ENCODE measurements at regions not wholly inside any gene's neighbourhood (a gene's known extent, or its start where the extent isn't known, plus 50 kb on each side); places are given as distances from the start of the nearest gene placed in this dataset.
A peak's percentile ranks its signal among the peaks of the same experiment; 100 is the strongest.

DNA sequence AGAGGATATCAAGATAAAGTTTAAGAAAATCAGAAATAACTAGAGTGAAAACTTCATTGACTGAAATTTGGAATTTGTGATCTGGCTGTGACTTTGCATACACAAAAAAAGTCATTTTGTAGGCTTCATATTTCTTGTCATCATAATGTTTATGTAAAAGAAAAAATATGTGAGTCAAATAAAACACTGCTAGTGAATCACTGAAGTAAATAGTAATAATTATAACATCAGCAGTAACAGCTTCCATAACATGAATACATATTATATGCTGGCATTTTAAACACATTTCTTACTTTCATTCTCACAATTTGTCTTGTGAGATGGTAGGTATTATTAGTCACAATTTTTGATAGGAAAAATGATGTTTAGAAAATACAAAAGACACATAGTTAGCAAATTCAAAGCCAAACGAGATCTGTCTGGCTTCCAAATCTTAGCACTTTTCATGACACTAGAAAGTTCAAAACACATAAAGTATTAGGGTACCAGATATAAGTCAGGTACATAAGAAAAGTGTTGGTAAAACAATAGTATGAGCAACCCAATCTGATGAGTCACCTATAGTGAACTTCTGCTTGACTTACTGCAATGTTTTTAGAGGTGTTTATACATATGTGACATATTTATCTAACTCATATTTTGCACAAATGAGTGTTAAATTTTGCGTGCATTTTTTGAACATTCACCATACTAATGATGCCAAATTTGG is 241.0 kb upstream of the SNX7 start:
- no peak for FAIRE-seq

- no peak for FAIRE-seq
Measured at GRCh38 chr1:98417820-98418219, 243.7 kb upstream of the SNX7 start.

- no peak for FAIRE-seq
Measured at GRCh38 chr1:98410082-98410481, 251.4 kb upstream of the SNX7 start.

GRCh38 chr1:98406352-98407088 is 255.0 kb upstream of the SNX7 start:
- FAIRE-seq = no peak

DNA sequence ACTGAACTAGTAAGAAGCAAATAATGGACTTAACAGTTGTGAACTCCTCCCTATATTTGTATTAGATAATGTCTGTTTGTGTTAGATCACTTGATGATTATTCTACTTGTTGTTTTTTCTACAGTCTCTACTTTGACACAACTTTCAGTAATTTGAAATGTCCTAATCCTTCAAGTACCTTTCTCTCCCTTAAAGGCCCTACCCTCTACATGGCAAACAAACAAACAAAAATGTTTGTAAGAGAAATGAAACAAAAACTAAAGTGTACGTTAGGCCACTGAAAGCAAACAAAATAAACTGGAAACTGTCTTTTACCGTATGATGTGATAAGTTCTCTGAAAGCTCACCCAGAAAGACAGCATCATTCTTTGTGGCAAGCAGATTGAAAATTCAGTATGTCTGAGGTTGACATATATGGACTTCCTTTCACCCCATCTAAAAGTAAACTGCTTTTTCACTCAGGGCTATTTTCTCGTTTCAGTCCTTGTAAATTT is 255.9 kb upstream of the SNX7 start:
- FAIRE-seq = no peak

DNA sequence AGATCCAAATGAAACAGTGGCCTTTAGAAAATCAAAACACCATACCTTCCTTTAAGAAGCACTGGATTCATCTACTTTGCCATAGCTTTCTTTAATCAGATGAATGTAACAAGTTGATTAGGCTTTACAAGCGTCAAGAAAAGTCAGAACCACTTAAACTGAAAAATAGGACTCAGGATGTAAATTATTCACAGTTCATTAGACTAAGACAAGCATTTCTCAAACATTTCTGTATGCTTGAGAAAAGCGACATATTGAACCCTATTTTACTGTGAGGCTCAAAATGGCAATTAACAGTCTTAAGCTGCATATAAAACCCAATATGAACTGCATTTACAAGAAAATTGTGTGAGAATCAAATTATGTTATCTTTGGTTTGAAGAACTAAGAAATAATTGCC is 256.7 kb upstream of the SNX7 start:
- FAIRE-seq = no peak

- no peak for FAIRE-seq
Measured at GRCh38 chr1:98403963-98404480, 257.5 kb upstream of the SNX7 start.

GRCh38 chr1:98402860-98403259 is 258.7 kb upstream of the SNX7 start:
- no peak for FAIRE-seq

DNA sequence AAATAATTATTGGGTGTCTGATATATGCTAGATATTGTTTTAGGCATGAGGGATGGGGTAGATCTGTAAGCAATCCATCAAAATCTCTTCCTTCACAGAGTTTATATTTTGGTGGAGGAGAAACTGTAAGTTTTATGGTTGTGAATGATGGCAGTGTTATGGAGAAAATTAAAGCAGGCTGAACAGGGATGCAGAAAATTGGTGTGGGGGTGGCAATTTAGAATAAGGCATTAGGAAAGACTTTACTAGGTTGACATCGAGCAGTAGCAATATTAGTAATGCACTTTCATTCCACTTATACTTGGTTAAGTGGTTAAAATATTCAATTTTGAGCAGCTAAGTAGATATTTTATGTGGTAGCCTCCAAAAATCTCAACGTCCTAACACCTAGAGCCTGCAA is 261.1 kb upstream of the SNX7 start:
- no peak for FAIRE-seq

- FAIRE-seq = no peak
Measured at GRCh38 chr1:98399218-98399617, 262.3 kb upstream of the SNX7 start.

- no peak for FAIRE-seq
Measured at GRCh38 chr1:98398649-98399048, 262.9 kb upstream of the SNX7 start.

GRCh38 chr1:98398092-98398491 is 263.4 kb upstream of the SNX7 start:
- no peak for FAIRE-seq

DNA sequence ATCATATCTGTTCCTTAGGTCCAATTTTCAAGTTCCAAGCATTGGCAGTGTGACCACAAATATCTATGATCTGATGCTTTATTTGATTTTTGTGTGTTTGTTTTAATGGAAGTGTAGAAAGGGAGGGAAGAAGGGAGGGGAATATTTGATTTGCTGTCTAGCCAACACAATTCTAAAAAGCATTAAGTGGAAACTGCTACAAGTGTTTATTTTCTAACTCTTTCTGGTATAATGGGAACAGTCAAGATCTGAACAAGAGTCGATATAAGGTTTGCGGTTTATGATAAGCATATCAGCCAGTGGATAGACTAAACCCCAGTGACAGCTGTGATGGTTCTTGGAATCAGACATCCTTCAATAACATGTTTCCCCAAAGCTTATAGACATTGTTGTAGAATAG is 267.8 kb upstream of the SNX7 start:
- FAIRE-seq = no peak

DNA sequence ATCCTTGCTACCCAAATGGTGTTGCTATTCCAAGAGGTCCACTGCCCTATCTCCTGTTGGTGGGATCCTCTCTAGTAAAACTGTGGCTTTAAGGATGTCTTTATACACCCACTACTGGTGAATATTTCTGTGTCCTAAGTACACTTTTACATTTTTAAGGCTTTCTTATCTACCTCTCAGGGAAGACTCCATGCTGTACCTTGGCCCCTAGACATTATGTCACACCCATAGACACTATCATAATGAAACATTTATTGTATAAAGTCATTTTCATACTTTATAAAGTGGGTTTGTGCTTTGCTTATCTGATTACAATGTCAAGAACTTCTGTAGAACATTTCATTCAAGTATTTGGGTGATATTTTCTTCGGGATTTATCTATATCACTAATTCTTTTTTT is 270.3 kb upstream of the SNX7 start:
- no peak for FAIRE-seq

- no peak for FAIRE-seq
Measured at GRCh38 chr1:98389809-98390208, 271.7 kb upstream of the SNX7 start.

DNA sequence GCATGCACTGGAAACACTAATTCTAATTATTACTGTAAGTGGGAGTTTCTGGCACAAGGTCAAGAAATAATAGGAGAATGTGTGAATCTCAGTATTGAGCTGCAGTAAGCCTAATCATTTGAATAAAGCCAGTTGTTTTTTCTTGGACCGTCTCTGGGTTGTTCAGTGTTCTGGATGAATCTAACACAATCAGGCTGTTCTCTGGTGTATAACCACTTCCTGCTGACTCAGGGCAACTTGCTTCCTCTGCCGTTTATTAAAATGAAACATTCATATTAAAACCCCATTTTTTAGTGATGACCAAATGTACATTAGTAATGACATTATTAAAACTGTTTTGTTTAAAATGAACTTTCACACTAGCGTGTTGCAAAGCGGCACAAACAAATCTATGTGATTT is 273.1 kb upstream of the SNX7 start:
- peak; percentile 63 for FAIRE-seq

DNA sequence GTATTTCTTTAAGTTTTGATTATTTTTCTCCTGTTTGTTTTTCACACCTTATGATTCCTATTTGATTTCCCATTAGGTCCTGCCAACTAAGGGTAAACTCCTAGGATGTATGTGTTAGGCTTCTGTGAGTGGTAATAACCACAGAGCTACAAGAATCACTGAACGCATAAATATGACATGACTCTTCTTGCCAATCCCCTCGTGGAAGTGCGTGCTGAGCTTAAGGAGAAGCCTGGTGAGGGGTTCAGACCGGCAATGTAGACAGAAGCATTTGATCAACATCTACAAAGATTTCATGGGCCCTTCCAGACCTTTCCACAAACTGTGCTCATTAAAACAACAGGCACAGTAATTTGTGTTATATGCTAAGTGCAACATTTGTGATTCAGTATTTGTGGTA is 273.8 kb upstream of the SNX7 start:
- FAIRE-seq = no peak

DNA sequence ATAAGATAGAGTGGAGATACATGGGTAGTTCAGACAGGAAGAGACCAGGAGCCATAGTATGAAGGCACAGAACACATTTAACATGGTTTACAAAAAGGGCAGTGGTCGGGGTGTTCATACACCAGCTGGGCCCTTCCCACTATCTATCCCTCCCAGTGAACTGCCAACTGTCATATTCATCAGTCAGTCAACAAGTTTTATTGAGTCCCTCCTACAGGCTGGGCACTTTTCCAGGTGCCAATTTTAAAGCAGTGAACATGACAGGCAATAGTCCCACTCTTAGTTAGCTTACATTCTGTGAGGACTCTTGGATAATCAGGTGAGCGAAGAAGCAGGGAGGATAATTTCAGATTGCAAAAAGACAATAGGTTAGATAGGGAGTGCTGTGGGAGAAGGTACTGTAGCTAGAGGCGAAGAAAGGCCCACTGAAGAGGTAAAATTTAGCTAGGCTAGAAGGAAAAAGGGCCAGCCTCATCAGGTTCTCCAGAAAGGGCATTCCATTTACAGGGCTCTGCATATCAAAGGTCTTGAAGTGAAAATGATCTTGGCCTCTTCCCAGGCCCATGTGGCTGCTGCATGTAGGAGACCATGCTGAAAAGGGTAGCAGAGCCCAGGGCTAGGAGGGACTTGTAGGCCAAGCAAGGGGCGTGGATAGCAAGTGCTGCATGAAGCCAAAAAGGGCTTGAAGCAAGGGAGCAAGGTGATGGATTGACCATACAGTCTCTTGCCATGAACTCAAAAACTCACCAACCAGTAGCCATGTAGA is 274.7 kb upstream of the SNX7 start:
- no peak for FAIRE-seq

DNA sequence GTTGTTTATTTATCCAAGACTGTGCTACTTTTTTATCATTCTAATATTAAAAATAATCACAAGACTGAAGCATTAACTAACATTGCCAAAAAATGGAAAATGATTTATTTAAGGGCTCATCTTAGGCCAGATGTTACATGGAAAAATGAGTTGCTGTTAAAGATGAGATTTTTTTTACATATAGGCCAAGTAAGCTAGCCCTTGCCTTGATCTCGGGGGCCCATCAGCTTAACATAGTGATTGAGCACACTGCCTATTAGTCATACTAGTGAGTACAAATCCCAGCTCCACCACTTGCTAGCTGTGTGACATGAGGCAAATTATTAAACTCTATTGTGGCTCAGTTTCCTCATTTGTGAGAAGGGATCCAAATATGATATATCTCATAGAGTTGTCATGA is 275.9 kb upstream of the SNX7 start:
- FAIRE-seq = no peak

DNA sequence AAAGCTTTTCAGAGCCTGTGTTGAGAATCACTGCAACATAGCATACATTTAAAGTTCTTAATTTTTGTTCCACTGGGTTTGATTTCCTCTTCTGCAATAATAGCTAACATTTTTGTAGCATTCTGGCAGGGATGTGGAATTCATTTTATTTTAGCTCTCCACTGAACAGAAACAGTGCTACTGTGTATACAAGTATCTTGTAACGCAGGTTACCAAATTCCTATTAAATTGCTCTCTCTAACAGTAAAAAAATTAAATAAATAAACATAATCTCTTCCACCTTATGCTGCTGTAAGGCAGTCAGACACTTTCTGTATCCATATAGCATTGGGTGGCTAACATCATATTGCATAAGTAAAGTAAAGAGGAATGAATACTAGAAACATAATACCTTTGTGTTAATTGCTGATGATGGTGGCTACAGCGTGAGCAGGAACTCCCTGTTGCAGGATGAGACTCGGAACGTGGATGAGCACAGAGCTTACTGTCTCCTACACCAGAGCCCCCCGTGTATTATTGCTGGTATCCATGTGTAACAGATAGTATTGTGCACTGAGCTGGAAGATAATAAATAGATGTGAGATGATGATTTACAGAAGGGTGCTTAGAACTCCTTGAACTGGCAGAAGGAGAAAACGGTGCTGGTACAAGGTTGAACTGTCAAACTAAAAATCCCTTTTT is 276.9 kb upstream of the SNX7 start:
- FAIRE-seq = no peak

DNA sequence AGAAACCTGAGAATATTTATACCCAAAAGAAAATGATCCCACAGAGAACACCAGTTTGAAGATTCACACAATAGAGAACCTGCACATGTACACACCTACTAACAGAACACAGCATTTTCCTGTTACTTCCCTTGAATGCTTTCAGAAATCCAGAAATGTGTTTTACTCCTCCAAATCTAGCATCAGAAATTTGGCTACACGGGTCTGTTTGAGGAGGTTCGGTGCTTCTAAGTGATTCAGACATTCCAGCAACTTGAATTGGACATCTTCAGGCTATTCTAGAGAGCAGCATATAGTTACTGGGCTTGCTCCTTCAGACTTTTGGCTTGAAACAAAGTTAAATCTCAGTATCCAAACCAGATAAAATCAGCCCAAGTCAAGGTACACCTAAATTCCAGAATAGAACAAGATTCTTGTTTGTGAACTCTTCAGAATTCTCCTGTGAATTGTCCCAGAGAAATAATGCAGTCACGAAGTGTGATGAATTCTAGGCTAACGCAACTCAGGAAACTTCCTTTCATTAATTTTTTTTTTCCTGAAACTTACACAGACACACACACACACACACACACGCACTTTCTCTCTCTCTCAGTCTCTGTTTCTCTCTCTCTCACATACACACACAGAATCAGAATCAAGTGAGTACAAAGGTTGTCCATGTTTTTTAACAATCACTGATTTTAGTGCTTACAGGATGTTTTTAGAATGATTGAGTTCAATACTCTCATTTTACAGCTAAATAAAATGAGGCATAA is 278.4 kb upstream of the SNX7 start:
- no peak for FAIRE-seq

DNA sequence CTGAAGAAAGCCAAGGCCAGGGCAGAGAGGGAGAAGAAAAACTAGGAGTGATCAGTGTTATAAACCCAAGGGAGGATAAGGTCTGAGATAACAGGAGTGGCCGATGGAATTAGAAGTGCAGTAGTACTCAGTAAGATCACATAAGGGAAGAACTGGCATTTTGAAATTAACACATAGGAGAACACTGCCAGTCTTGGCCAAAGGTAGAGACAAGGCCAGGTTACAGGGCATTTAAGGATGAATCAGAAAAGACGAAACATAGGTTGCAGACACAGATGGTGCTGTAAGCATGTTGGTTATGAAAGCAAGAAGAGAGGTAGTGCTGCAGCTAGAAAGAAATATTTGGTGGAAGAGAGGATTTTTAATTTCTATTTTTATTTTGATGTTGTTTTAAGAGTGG is 278.9 kb upstream of the SNX7 start:
- no peak for FAIRE-seq
